Testis (tissue), 2 donors: ENCODE measurements at regions not wholly inside any gene's neighbourhood (a gene's known extent, or its start where the extent isn't known, plus 50 kb on each side); places are given as distances from the start of the nearest gene placed in this dataset.

Experiments
- DNase-seq: peaks from one replicate; pipeline ENCODE4 v3.0.0-alpha.2; 2019
- H3K27ac ChIP-seq, 2 donors: fragments of 200-600 bp; sonication (generic); one replicate each; pipeline ENCODE4 v1.5.1; 2019
- H3K27me3 ChIP-seq: fragments of 200-600 bp; sonication (generic); one replicate; pipeline ENCODE4 v1.5.1; 2019
- H3K36me3 ChIP-seq: fragments of 200-600 bp; sonication (generic); one replicate; pipeline ENCODE4 v1.5.1; 2017; ENCODE audit warnings: low read depth; ENCODE audit errors: missing control alignments
- H3K4me1 ChIP-seq: fragments of 200-600 bp; sonication (generic); one replicate; pipeline ENCODE4 v1.5.1; 2019
- H3K4me3 ChIP-seq, 2 donors: fragments of 200-600 bp; sonication (generic); one replicate each; pipeline ENCODE4 v1.5.1; 2017 to 2019
- H3K9me3 ChIP-seq: fragments of 200-600 bp; sonication (generic); one replicate; pipeline ENCODE4 v1.5.1; 2017
- POLR2A ChIP-seq: fragments of 450-650 bp; IDR thresholded peaks from one replicate; pipeline ENCODE4 v1.6.1; 2017; ENCODE audit warnings: antibody characterized with exemption, mild to moderate bottlenecking, moderate library complexity
- WGBS, 2 donors: methylation state at CpG; one replicate each; pipeline ENCODE4 v1.1.5; 2018; 5-methylcytosine and 5-hydroxymethylcytosine counted together
- intact Hi-C: fragments of 100-400 bp; cut with DNase I; formaldehyde crosslinking; loops from one replicate; pipeline ENCODE4 v1.15.1; 2023; ENCODE audit warnings: low total_unique reads
- TF ChIP-seq, protein P1 (sequence below), 3 experiments: fragments of 450-650 bp in 2 of 3; fragments of 200-600 bp in 1 of 3; sonication (generic) in 1 of 3; IDR thresholded peaks; one replicate each; pipeline ENCODE4 v1.5.1; 2016 to 2019; ENCODE audit warnings: antibody characterized with exemption in 3 of 3, mild to moderate bottlenecking in 2 of 3, moderate library complexity in 1 of 3

DNA sequence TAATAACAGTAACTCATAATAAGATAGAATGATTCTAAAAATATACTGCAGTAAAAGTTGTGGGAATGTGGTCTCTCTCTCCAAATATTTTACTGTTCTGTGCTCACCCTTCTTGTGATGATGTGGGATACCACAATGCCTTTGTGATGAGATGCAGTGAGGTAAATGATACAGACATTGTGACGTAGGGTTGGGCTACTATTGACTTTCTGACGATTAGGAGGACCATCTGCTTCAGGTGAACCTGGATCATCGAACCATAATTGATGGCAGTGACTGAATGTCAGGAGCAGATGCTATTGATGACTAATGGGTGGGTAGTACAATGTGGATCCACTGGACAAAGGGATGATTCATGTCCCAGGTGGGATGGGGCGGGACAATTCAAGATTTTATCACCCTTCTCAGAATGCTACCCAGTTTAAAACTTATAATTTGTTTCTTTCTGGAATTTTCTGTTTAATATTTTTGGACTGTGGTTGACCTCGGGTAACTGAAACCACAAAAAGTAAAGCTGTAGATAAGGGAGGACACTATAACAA, 73.9 kb upstream of the ARMC3 start:
- intact Hi-C loops: no loop called here
- Histone ChIP-seq H3K9me3 (no peaks in the 10 kb centered on the region), H3K27me3 (no peaks in the 10 kb centered on the region), H3K4me1 (peaks cover 9% of the 10 kb centered on the region), H3K36me3 (no peaks in the 10 kb centered on the region), H3K4me3 (no peak overlapping the region), H3K27ac (no peak overlapping the region)
- 78 to 80% methylated on average over 5 of the region's 5 CpGs for WGBS, 2 donors
- no peak for DNase-seq
- TF ChIP-seq POLR2A: no peak
- TF ChIP-seq, protein P1, sequence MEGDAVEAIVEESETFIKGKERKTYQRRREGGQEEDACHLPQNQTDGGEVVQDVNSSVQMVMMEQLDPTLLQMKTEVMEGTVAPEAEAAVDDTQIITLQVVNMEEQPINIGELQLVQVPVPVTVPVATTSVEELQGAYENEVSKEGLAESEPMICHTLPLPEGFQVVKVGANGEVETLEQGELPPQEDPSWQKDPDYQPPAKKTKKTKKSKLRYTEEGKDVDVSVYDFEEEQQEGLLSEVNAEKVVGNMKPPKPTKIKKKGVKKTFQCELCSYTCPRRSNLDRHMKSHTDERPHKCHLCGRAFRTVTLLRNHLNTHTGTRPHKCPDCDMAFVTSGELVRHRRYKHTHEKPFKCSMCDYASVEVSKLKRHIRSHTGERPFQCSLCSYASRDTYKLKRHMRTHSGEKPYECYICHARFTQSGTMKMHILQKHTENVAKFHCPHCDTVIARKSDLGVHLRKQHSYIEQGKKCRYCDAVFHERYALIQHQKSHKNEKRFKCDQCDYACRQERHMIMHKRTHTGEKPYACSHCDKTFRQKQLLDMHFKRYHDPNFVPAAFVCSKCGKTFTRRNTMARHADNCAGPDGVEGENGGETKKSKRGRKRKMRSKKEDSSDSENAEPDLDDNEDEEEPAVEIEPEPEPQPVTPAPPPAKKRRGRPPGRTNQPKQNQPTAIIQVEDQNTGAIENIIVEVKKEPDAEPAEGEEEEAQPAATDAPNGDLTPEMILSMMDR (IDR thresholded peaks at IDR 0.05): no peak

DNA sequence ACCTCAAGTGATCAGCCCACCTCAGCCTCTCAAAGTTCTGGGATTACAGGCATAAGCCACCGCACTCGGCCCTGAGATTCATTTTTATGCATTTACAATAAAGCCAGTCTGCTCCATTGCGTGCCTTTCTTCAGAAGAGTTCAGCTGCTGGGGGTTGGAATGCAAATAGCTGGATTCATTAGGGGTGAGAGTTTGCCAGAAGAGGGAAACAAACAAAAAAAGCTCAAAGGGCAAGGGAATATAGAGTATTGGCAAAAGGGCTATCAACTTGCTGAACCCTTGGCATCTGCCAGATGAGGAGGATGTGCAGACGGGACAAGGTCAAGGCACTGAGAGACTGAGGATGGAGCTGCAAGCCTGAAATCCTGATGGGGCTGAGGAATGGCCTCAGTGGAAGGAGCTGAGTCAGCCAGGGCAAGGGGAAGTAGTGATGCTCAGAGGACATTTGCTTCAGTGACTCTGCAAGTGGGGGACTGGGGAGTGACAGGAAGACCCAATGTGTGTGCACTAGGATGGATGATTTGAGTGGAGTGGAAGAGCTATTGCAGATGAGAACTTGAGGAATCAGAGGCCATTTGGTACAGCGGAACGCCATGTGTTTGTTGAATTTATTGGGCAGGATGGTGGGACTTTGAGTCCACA, 75.0 kb upstream of the ARMC3 start:
- Histone ChIP-seq H3K27ac (no peak overlapping the region), H3K9me3 (no peaks in the 10 kb centered on the region), H3K27me3 (no peaks in the 10 kb centered on the region), H3K4me1 (peaks cover 13% of the 10 kb centered on the region), H3K36me3 (no peaks in the 10 kb centered on the region), H3K4me3 (no peak overlapping the region)
- intact Hi-C loops: no loop called here
- TF ChIP-seq POLR2A: no peak
- TF ChIP-seq, protein P1 (IDR thresholded peaks at IDR 0.05): no peak
- 88 to 96% methylated on average over 6 of the region's 6 CpGs for whole genome bisulfite sequencing, 2 donors
- DNase-seq: no peak

DNA sequence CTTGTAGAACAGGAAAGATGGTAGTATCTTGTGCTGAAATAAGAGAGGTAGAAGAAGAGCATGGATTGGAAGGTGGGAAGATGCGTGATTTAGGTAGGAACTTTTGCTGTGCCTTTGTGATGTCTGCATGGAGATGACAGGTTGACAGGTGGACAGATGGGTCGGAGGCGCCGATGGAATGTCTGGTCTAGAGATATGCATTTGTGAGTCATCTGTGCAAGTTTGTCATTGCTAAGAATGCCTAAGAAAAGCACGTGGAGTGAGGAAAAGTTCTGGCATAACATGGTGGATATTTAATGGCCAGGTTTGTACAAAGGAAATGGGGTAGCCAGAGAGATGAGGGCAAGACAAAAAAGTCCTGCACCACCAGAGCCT, 76.0 kb upstream of the ARMC3 start:
- DNase-seq: no peak
- intact Hi-C loops: no loop called here
- no peak overlapping the region for H3K27ac ChIP-seq
- no peaks in the 10 kb centered on the region for H3K27me3 ChIP-seq
- H3K4me1 ChIP-seq: peaks cover 13% of the 10 kb centered on the region
- no peaks in the 10 kb centered on the region for H3K9me3 ChIP-seq
- no peak for TF ChIP-seq POLR2A
- TF ChIP-seq, protein P1 (IDR thresholded peaks at IDR 0.05): no peak
- no peaks in the 10 kb centered on the region for H3K36me3 ChIP-seq
- 88 to 89% methylated on average over 5 of the region's 5 CpGs for WGBS, 2 donors
- no peak overlapping the region for H3K4me3 ChIP-seq

DNA sequence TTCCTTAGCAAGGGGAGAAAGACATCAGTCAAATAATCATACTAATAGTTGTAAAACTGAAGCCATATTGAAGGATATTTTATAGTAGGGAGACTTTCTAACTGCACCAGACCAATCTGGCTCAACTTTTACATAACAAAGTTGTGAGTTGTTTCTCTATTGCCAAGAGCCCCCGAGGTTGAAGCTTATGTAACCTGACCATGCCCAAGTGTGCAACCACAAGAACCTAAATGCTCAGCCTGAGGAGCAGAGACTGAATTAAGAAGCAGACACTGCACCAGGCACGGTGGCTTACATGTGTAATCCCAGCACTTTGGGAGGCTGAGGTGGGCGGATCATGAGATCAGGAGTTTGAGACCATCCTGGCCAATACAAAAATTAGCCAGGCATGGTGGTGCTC, 77.3 kb upstream of the ARMC3 start:
- peak overlapping the region in 1 of 2 donors; percentile 80 for H3K27ac ChIP-seq
- H3K4me1 ChIP-seq: peaks cover 13% of the 10 kb centered on the region
- H3K9me3 ChIP-seq: no peaks in the 10 kb centered on the region
- no peaks in the 10 kb centered on the region for H3K36me3 ChIP-seq
- no peaks in the 10 kb centered on the region for H3K27me3 ChIP-seq
- 86% methylated on average over 3 of the region's 3 CpGs; no CpG with 5 or more reads in 1 of the 2 donors for whole genome bisulfite sequencing, 2 donors
- intact Hi-C loops: no loop called here
- DNase-seq: no peak
- H3K4me3 ChIP-seq: no peak overlapping the region
- TF ChIP-seq, protein P1 (IDR thresholded peaks at IDR 0.05): no peak
- TF ChIP-seq POLR2A: no peak
